GM21423 (cell line): ENCODE measurements at regions not wholly inside any gene's neighbourhood (a gene's known extent, or its start where the extent isn't known, plus 50 kb on each side); places are given as distances from the start of the nearest gene placed in this dataset.

Experiments
- ATAC-seq: cut with Tn5 transposase; IDR thresholded peaks from one replicate; pipeline ENCODE4 v1.9.1; 2021; ENCODE audit warnings: mild to moderate bottlenecking, moderate library complexity; ENCODE audit not compliant: unreplicated experiment

DNA sequence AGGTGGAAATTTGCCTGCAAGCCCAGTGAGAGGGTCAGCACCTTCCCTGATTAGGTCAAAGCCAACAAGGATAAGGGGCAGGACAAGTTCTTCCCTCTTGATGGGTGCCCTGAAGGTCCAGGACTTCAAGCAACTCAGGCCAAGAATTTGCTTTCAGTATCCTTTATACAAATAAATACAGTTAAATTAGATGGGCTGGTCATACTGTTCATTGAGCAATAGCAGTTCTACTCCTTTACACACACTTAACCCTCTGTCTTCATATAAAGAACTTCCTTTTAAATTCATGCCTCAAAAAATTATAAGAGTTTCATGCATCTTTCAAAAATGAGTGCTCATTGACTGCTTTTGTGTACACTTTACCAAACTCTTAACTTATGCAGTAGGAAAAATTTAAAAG, 392.0 kb downstream of the SPRY1 start:
- no peak for ATAC-seq

DNA sequence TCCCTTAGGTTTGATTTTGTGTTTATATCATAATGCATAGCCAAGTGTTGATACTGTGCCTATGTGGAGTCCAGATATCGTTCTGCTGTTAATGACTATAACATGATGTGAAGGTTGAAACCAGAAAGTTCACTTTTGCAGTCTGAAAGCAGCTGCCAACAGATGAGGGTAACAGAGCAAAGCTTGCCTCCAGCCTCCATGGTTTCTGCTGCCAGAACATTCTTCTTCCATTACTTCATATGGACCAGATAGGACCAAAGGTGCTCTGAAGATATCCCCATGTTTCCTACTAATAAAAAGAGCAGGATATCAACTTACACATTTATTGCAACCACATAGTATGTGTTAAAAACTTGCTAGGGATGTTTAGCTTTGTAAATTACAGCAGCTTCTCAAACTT, 394.1 kb downstream of the SPRY1 start:
- ATAC-seq = no peak

DNA sequence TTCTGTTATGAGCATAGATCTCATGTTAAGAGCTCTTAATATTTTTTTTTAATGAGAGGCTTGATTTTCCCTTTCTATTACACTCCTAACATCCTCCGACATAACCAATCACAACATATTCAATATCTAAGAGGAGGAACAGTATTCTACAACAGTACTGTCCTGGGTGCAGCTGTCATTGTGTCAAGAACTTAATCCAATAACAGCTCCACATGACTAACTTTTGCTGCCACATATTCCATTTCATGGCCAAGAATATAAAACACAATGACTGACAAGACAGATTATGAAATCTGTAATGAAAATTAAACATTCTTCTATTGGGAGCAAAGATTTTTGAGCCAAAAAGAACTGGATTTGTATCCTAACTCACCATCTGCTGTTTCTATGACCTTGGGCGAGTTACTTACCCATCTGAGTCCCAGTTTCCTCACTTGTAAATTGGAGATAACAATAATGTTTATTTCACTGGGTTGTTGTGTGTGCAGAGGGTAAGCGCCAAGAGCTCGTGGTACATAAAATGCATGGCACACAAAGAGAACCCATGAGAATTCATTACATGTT, 405.6 kb downstream of the SPRY1 start:
- ATAC-seq = no peak

DNA sequence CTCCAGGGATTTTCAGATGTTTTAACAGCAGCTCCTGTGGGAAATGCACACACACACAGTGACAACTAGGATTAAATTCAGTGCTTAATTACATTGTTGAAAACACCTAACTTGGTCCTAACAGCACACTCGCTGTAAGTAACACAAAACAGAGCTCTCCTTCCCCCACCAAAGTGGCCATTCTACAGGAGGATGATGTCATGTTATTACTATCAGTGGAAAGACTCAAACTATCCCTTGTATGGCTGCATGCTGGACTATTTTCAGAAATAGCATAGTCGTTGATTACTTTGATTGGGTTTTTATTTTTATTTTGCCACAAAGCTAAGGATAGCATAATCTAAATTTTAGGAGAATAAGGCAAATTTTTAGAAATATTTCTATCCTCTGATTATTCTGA, 406.3 kb downstream of the SPRY1 start:
- no peak for ATAC-seq

DNA sequence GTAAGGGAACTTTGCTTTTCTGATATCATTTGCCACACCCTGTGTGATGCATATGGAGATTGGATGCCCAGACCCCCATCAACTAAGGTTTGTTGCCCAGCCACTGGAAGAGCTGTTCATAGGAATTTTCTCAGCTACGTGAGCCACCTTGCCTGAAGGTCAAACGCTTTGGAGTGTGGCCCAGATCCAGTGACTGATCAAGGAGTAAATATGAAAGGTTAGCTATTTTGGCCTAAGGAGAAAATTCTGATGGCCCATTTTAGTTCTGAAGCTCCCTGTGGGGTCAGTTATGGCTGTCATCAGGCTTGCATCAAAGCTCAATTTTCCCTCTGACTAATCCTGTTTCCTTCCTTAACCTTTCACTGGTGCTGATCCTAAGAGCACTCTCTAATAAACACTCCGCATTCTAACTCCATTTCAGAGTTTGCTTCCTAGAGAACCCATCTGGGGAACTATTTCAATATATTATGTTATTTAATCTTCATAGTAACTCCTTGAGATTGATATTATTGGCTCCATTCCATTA, 407.7 kb downstream of the SPRY1 start:
- no peak for ATAC-seq

DNA sequence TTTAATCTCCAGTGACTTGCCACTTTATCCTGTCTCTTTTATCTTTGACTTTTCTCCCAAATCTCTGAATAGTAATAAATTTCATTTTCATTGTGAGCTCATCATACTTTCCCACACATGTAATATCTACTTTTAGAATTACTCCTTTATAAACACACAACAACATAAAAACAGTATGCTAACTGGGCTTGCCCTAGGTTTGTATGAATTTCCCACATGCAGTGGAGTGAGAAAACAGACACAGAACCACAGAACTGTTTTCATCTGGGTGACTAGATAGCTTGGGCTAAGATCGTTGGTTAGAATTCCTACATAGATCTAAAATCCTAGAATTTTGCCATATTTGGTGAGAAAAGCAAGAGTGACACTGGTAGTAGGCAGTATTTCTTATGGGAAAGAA, 409.5 kb downstream of the SPRY1 start:
- no peak for ATAC-seq

DNA sequence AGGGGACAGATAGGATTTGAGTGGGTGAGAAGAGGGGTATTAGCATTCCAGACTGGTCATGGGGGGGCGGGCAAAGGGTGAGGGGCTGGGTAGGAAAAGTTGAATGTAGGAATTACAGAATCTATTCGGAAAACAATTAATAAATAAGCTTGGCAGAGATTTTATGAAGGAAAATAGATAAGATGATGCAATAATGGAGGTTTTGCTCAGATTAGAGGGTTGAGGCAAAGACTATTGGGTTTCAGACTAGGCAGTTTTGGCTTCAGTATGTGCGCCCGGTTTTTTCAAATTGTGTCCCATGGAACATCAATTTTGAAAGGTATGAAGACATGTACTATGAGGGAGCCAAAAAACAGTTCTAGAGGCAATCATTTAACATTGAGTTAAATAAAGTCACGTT, 410.6 kb downstream of the SPRY1 start:
- ATAC-seq = no peak

DNA sequence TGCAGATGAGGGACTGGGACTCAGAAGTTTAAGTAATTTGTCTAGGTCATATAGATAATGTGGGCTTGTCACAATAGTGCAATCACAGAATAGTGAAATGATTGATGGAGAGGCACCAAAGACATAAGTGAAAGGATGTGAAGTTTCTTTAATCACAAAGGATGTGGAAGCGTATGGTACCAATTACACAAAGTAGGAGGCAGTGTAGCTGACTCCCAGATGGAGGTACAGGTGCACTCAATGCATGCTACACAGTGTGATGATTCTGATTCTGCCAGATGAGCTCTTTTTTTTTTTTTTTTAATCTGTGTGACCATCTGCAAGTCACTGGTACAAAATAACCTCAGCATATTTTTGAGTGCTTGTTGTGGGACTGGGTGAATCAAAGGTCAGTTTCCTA, 411.3 kb downstream of the SPRY1 start:
- no peak for ATAC-seq

DNA sequence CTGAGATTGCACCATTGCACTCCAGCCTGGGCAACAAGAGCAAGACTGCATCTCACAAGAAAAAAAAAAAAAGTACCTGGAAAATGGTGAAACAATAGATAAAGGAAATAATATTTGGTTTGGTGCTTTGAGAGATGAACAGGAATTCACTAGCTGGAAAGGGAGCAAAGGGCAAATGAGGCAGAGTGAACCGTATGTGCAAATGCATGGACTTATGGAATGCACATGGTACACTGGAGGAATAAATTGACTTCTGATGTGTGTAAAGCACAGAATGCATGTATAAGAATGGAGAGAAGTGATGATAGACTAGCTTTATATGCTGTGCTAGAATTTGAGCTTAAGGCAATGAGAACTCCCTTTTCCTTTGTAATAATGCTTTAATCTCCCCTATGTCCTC, 413.3 kb downstream of the SPRY1 start:
- no peak for ATAC-seq

DNA sequence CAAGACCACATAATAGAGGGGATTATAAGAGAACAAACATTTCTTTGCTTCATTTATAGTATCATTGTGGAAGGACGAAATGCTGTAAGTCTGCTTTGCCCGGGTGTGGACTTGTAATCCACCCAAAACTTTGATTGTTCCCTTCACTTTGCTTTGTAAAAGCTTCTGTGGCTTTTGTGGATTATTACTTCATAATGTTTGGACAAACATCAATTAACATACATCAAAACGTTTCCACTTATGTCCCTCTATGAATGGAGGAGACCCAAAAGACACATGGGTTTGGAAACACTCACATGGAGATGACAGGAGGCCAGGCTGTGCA, 415.4 kb downstream of the SPRY1 start:
- no peak for ATAC-seq

DNA sequence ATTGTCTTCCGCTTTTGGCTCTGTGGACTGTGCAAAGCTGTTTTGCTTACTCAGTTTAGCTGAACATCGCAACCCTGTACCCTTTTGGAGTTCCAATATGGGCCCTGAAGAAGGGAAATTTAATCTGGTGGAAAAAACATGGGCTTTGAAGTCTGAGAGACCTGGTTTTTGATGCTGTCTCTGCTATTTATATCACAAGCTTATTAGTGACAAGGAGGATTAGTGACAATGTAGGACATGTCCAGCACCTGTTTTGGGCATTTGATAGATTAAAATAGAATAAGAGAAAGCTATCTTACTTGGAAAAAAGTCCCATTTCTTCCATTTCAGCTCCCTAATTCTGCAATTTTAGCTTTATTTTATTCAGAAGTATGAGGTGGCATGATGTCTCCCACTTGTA, 417.3 kb downstream of the SPRY1 start:
- no peak for ATAC-seq

DNA sequence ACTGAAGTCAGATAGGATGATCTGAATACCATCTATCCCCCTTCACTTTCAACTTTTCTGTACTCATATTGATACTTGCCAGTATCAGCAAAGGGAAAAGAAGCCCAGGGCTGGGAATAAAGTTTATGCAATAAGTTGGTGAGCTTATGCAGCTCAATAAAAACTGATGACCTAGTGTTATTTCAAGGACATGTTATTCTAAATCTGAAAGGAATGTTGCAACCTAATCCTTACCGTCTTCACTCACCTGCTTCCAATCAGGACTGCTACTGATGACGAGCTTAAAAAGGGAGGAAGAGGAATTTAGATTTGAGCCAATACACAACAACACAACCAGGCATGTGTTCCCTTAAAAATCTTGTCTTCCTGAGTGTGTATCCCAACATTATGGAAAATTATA, 419.9 kb downstream of the SPRY1 start:
- ATAC-seq = no peak

DNA sequence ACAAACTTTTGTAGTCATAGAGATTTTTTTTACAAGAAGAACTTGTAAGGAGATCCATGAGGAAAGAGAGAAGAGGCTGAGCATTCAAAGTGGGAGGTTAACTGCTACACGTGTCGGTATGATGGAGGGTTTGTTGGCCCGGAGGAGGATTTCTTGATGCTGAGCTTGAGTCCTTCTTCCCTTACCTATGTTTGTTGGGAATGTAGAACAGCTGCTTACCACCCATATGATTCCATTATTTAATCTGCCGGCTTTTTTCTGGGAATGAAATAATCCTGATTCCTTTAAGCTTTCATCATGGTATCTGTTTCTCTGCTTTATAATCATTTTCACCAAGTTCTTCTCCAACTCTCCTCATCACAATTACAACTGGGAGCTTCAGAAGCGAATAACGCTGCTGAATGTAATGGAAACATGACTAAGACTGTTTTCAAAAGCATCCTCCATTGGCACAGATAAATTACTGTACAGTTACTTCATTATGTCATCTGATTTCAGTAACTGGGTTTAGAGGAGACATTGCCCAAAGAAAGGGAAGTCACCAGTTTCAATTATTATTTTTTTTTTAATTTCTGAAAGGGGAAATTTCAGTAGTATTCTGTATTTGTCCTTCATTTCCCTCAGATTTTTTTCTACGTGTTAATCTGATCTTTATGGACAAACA, 420.6 kb downstream of the SPRY1 start:
- no peak for ATAC-seq

DNA sequence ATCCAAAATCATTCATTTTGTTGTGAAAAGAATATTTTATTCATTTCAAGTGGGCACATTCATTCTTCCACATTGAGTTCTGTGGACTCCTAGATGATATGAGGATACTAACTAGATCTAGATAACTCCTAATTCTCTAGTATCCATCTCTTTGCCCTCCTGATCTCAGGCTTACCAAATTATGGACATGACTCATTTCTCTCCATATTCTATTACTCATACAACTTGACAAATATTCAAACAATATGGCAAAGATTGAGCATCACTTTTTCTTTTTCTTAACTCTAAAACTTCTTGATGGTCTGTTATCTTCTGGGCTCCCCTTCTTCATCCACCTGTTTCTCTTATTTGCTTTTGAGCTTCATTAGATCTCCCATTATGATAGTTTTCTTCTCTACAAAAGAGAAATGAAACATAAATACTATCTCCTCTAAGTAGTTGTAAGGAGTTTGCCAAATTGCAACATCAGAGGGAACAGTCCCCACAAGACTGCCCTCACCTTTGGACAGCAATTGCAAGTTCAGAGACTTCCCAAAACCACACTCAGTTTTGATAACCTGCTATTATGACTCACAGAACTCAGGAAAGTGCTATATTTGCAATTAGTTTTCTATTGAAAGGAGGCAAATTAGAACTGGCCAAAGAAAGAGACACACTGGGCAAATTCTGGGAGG, 422.9 kb downstream of the SPRY1 start:
- ATAC-seq = no peak

DNA sequence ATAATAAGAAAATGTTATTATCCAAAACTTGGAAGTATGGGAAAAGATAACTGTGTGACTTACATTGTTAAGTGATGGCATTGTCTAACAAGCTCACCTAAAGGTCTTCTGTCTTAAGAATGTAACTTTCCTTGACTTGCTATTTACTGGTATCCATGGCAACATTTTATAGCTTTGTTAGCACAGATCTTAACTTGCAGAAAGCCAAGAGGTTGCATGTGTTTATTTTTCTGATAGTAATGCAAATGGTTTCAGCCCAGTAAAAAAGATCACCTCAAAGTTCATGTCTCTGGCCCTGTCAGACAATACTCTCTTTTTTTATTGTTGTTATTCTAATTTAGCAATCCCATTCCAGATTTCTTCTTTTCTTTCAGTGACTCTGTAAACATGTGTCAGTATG, 425.3 kb downstream of the SPRY1 start:
- no peak for ATAC-seq

DNA sequence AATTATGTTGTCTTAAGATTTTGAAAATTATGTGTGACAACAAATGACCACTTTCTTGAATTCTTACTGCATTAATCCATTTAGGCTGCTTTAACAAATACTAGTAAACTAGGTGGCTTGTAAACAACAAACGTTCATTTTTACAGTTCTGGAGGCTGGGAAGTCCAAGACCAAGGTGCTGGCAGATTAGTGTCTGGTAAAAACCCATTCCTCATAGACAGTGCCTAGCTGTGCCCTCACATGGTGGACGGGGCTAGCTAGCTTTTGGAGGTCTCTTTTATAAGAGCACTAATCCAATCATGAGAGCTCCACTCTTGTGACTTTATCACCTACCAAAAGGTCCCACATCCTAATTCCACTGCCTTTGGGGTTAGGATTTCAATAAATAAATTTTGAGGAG, 425.8 kb downstream of the SPRY1 start:
- ATAC-seq = no peak

DNA sequence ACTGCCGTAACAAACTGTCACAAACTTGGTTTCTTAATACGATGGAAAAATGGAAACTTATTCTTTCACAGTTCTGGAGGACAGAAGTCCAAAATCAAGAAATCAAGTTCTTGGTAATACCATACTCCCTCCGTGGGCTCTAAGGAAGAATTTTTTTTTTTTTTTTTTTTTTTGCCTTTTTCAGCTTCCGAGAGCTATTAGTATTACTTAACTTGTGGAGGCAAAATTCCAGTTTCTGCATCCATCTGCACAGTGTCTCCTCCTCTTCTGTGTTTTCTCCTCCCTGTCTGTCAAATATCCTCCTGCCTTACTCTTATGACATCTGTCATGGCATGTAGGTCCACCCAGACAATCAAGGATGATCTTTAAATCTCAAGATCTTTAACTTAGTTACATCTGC, 426.6 kb downstream of the SPRY1 start:
- ATAC-seq = no peak

DNA sequence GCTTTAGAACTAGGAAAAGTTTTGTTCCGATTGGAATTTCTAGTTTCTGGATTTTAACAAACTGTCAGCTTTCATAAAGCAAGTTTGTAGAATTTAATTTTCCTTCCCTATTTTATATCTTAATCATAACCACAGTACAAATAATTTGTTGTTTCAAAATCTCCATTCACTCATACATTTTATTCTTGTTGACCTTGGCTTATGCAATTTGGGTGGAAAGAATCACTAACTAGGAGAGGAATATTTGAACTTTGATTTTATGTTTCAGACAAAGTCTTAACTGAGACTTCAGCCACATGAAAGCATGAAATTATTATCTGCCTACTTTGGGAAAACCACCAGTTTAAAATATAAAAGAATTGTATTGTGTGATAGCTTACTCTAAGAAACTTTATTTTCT, 427.9 kb downstream of the SPRY1 start:
- no peak for ATAC-seq

DNA sequence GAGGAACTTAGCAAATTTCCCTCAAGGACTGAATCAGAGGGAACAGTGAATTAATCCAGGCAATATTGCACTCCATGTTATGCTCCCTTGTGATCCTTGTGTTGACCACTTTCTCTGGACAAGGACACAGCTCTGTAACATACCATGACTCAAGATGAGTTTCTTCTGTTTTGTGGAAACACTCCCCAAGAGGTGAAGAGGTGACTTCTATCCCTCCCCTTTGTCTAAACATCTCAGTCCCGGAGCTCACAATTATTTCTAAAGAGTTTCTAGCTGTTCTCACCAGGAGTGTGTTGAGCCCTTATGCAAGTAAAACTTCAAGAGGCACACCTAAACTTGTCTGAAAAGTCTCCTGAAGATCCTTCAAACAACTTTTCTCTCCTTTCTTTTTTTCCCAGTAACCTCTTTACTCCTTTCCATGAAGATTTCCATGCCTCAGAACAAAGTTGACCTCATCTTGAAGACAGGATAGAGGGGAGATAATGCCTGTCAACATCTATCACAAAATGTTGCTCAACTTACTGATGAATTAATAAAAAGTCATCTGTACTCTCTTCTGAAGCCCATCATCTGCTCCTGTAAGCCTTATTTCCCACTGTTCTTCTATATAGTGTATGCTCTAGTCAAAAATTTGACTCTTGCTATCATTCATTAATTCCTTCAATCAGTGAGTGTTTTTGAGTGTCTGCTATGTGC, 429.1 kb downstream of the SPRY1 start:
- ATAC-seq = no peak

DNA sequence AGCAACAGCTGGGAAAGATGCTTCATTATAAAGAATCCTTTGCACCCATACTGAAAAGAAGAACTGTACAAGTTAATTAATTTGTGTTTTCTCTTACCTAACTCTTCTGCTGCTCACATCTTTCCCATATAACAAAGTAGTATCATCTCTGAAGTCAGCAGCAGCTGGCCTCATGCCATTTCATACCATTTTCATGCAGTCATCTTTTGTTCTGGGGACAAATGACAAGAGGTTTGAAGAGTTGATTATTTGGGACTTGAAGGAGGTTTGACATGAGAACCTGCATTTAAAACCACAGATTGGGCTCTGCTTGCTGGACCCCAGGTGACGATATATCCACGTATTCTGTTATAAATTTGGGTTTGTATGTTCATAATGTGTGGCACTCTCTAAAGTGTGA, 430.3 kb downstream of the SPRY1 start:
- no peak for ATAC-seq

DNA sequence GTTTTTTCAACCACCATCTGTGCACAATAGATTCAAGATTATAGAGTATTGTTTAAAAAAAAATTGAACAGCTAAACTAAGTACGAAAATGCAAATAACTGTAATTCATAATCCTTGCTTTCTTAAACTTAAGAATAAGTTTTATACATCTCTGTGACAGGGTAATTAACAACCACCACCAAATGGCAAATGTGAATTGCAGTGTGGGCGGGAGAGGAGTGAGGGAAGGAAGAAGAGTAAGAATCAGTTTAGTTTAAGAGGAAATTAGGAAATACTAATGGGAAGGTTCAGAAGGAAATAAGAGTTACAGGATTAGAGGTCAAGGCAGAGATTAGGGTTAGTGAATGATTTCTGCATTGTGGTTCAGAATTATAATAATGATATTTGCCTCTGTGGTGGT, 430.9 kb downstream of the SPRY1 start:
- no peak for ATAC-seq

DNA sequence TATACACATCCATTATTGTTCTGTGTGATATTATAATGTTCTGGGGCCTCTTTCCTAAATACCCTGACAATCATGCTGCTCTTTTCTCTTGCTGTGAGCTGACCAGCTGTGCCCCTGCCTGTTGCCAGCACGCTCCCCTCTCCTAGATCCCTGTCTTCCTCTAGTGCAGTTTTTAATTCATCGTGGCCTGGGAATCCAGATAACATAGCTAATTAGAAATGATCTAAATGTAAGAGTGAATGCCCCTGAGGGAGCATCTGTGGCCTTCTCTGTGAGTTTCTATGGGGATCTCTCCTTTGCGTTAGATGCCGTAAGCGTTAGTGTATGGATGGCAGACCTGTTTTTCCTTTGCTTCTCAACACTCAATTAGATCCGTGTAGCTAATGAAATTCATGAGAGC, 434.3 kb downstream of the SPRY1 start:
- no peak for ATAC-seq
